ENCODE measurements at regions not wholly inside any gene's neighbourhood (a gene's known extent, or its start where the extent isn't known, plus 50 kb on each side); places are given as distances from the start of the nearest gene placed in this dataset.
"Not testable (repeated sequence)": the region's sequence is repeated elsewhere in the genome, so short reads cannot be mapped to it uniquely, and the experiment has no call there.

GRCh38 chr10:25105743-25106260 is 69.0 kb upstream of the GPR158 start:
- Mint-ChIP-seq H3K4me3 (ENCODE audit: unreplicated experiment) (no peak overlapping the region), H3K36me3 (ENCODE audit: low read depth, unreplicated experiment) (no peaks in the 10 kb centered on the region), H3K4me1 (ENCODE audit: unreplicated experiment) (peaks cover 6% of the 10 kb centered on the region), H3K9me3 (ENCODE audit: unreplicated experiment) (no peaks in the 10 kb centered on the region), H3K27me3 (ENCODE audit: unreplicated experiment) (no peaks in the 10 kb centered on the region), H3K27ac (ENCODE audit: unreplicated experiment) (no peak overlapping the region)
- no peak for DNase-seq (ENCODE audit: low spot score)
- TF ChIP-seq, protein P1, sequence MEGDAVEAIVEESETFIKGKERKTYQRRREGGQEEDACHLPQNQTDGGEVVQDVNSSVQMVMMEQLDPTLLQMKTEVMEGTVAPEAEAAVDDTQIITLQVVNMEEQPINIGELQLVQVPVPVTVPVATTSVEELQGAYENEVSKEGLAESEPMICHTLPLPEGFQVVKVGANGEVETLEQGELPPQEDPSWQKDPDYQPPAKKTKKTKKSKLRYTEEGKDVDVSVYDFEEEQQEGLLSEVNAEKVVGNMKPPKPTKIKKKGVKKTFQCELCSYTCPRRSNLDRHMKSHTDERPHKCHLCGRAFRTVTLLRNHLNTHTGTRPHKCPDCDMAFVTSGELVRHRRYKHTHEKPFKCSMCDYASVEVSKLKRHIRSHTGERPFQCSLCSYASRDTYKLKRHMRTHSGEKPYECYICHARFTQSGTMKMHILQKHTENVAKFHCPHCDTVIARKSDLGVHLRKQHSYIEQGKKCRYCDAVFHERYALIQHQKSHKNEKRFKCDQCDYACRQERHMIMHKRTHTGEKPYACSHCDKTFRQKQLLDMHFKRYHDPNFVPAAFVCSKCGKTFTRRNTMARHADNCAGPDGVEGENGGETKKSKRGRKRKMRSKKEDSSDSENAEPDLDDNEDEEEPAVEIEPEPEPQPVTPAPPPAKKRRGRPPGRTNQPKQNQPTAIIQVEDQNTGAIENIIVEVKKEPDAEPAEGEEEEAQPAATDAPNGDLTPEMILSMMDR (IDR thresholded peaks at IDR 0.05; ENCODE audit: unreplicated experiment), result no peak

- Mint-ChIP-seq H3K36me3 (ENCODE audit: low read depth, unreplicated experiment) (no peaks in the 10 kb centered on the region), H3K4me1 (ENCODE audit: unreplicated experiment) (no peaks in the 10 kb centered on the region), H3K4me3 (ENCODE audit: unreplicated experiment) (no peak overlapping the region), H3K9me3 (ENCODE audit: unreplicated experiment) (no peaks in the 10 kb centered on the region), H3K27me3 (ENCODE audit: unreplicated experiment) (peaks cover 1% of the 10 kb centered on the region), H3K27ac (ENCODE audit: unreplicated experiment) (no peak overlapping the region)
- no peak for DNase-seq (ENCODE audit: low spot score)
- TF ChIP-seq, protein P1 (IDR thresholded peaks at IDR 0.05; ENCODE audit: unreplicated experiment), result no peak
Observed at GRCh38 chr10:25107756-25108155, 67.0 kb upstream of the GPR158 start.

- not testable (repeated sequence) for H3K9me3 Mint-ChIP-seq (ENCODE audit: unreplicated experiment); H3K4me1 Mint-ChIP-seq (ENCODE audit: unreplicated experiment); H3K27me3 Mint-ChIP-seq (ENCODE audit: unreplicated experiment); H3K27ac Mint-ChIP-seq (ENCODE audit: unreplicated experiment); H3K4me3 Mint-ChIP-seq (ENCODE audit: unreplicated experiment); DNase-seq (ENCODE audit: low spot score); H3K36me3 Mint-ChIP-seq (ENCODE audit: low read depth, unreplicated experiment)
Observed at GRCh38 chr10:25109896-25110295, 64.9 kb upstream of the GPR158 start.

GRCh38 chr10:25112016-25112415 is 62.8 kb upstream of the GPR158 start:
- H3K4me3 Mint-ChIP-seq (ENCODE audit: unreplicated experiment), result no peak overlapping the region
- H3K9me3 Mint-ChIP-seq (ENCODE audit: unreplicated experiment), result no peaks in the 10 kb centered on the region
- no peaks in the 10 kb centered on the region for H3K36me3 Mint-ChIP-seq (ENCODE audit: low read depth, unreplicated experiment)
- DNase-seq (ENCODE audit: low spot score), result no peak
- peaks cover 3% of the 10 kb centered on the region for H3K27me3 Mint-ChIP-seq (ENCODE audit: unreplicated experiment)
- TF ChIP-seq, protein P1 (IDR thresholded peaks at IDR 0.05; ENCODE audit: unreplicated experiment), result no peak
- H3K4me1 Mint-ChIP-seq (ENCODE audit: unreplicated experiment), result peaks cover 4% of the 10 kb centered on the region
- H3K27ac Mint-ChIP-seq (ENCODE audit: unreplicated experiment), result no peak overlapping the region

DNA sequence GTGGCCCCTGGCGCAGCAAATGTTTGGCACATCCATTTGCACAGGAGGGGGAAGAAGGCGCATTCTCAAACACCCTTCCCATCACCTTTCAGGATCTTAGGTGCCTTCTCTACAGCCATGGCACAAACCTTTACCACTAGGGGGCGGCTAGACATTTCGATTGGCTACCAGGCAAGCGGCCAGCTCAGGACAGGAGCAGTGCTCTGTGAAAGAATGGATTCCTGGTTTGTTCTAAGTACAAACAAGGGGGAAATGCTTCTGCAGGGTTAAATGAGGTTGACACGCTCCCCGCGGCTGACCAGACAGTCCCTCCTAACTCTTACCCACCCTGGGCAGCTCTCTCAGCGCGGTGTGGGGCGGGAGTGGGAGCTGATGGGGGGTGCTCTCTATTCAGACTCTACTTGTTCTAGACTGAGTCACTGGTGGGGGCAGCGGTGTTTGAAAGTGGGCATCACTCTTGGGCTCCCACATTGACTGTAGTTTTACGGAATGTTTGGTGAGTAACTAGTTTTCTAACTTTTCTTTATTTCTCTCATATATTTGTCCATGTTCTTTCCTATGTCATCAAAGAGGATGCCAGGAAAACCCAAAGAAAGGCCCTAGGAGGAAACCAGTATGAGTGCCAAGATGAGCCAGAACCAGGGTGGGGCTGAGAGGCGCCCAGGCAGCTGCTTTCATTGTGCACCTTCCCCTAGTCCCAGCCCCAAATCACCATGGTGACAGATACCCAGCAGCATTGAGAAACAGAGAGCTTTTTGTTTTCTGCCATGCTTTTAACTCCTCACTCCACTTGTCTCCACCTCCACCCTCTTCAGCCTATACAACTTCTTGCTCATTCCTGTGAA is 61.4 kb upstream of the GPR158 start:
- TF ChIP-seq, protein P1 (IDR thresholded peaks at IDR 0.05; ENCODE audit: unreplicated experiment), result peak; percentile 76
- no peak overlapping the region for H3K27ac Mint-ChIP-seq (ENCODE audit: unreplicated experiment)
- peaks cover 3% of the 10 kb centered on the region for H3K27me3 Mint-ChIP-seq (ENCODE audit: unreplicated experiment)
- peaks cover 4% of the 10 kb centered on the region for H3K4me1 Mint-ChIP-seq (ENCODE audit: unreplicated experiment)
- no peaks in the 10 kb centered on the region for H3K36me3 Mint-ChIP-seq (ENCODE audit: low read depth, unreplicated experiment)
- no peak overlapping the region for H3K4me3 Mint-ChIP-seq (ENCODE audit: unreplicated experiment)
- no peaks in the 10 kb centered on the region for H3K9me3 Mint-ChIP-seq (ENCODE audit: unreplicated experiment)
- DNase-seq (ENCODE audit: low spot score), result peak; percentile 81

All from endothelial cell (in vitro differentiated cells).